A549 (cell line): ENCODE measurements at regions not wholly inside any gene's neighbourhood (a gene's known extent, or its start where the extent isn't known, plus 50 kb on each side); places are given as distances from the start of the nearest gene placed in this dataset.
"Not testable (repeated sequence)": the region's sequence is repeated elsewhere in the genome, so short reads cannot be mapped to it uniquely, and the experiment has no call there.

Experiments used
- ELK1 ChIP-seq: fragments of 150-350 bp; IDR thresholded peaks from 2 replicates; pipeline ENCODE4 v1.6.1; 2014; ENCODE audit warnings: low read depth, mild to moderate bottlenecking, low read length
- ESRRA ChIP-seq: fragments of 150-350 bp; IDR thresholded peaks from 2 replicates; pipeline ENCODE4 v1.6.1; 2014; ENCODE audit warnings: mild to moderate bottlenecking, low read length, borderline replicate concordance
- HMGXB4 ChIP-seq: fragments of 250-450 bp; sonication (Bioruptor Pico); IDR thresholded peaks from 2 replicates; pipeline ENCODE4 v1.5.0; 2021; ENCODE audit warnings: mild to moderate bottlenecking, moderate library complexity, borderline replicate concordance
- KDM1A ChIP-seq: fragments of 200-600 bp; sonication (generic); IDR thresholded peaks from 2 replicates; pipeline ENCODE4 v1.6.1; 2016; ENCODE audit warnings: low read depth, mild to moderate bottlenecking
- MAX ChIP-seq: IDR thresholded peaks from 2 replicates; pipeline ENCODE4 v1.6.1; 2012
- MYC ChIP-seq: IDR thresholded peaks from 2 replicates; pipeline ENCODE4 v1.6.1; 2012; ENCODE audit warnings: mild to moderate bottlenecking, inconsistent platforms, low read length, improper control_type of control experiment, borderline replicate concordance
- PHF8 ChIP-seq: fragments of 200-600 bp; sonication (generic); IDR thresholded peaks from 2 replicates; pipeline ENCODE4 v1.6.1; 2016; ENCODE audit warnings: low read depth, mild to moderate bottlenecking, antibody characterized with exemption, moderate library complexity, borderline replicate concordance
- POLR2A ChIP-seq: IDR thresholded peaks from 2 replicates; pipeline ENCODE4 v1.6.1; 2012; ENCODE audit warnings: mild to moderate bottlenecking, low read length
- RAD21 ChIP-seq, 2 experiments: fragments of >200 bp in 1 of 2; sonication (Bioruptor Twin) in 1 of 2; formaldehyde crosslinking in 1 of 2; IDR thresholded peaks in 1 of 2; conservative IDR thresholded peaks in 1 of 2; 2 replicates in 1 of 2; 3 replicates in 1 of 2; pipeline ENCODE4 v1.6.1; 2012 to 2018; ENCODE audit warnings: inconsistent platforms in 1 of 2
- TF ChIP-seq, protein P1 (sequence below): fragments of >200 bp; sonication (Bioruptor Twin); formaldehyde crosslinking; IDR thresholded peaks from 3 replicates; pipeline ENCODE4 v1.5.1; 2016

- TF ChIP-seq, protein P1, sequence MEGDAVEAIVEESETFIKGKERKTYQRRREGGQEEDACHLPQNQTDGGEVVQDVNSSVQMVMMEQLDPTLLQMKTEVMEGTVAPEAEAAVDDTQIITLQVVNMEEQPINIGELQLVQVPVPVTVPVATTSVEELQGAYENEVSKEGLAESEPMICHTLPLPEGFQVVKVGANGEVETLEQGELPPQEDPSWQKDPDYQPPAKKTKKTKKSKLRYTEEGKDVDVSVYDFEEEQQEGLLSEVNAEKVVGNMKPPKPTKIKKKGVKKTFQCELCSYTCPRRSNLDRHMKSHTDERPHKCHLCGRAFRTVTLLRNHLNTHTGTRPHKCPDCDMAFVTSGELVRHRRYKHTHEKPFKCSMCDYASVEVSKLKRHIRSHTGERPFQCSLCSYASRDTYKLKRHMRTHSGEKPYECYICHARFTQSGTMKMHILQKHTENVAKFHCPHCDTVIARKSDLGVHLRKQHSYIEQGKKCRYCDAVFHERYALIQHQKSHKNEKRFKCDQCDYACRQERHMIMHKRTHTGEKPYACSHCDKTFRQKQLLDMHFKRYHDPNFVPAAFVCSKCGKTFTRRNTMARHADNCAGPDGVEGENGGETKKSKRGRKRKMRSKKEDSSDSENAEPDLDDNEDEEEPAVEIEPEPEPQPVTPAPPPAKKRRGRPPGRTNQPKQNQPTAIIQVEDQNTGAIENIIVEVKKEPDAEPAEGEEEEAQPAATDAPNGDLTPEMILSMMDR, result not testable (repeated sequence)
- TF ChIP-seq KDM1A; ELK1; POLR2A; MYC; HMGXB4; RAD21 (conservative IDR thresholded peaks at IDR 0.05 in 1 of 2, IDR thresholded peaks at IDR 0.05 in 1 of 2); PHF8; ESRRA; MAX: not testable (repeated sequence)
These were observed 99.9 kb downstream of the NCOR2 start for GRCh38 chr12:124467549-124467948.
